ENCODE measurements at regions not wholly inside any gene's neighbourhood (a gene's known extent, or its start where the extent isn't known, plus 50 kb on each side); places are given as distances from the start of the nearest gene placed in this dataset.
A peak's percentile ranks its signal among the peaks of the same experiment; 100 is the strongest.

GRCh38 chr20:12252793-12253192, 335.1 kb downstream of the BTBD3 start:
- Histone ChIP-seq H4K5ac (ENCODE audit: insufficient read length, low read depth, low read length) (no peak overlapping the region), H3K27me3 (replicated peaks in 1 of 4; ENCODE audit: control insufficient read depth in 3 of 4, extremely low read depth in 1 of 4, insufficient read depth in 3 of 4, low read length in 3 of 4) (no peaks in the 10 kb centered on the region), H2AFZ (ENCODE audit: low read length) (no peak overlapping the region), H3K56ac (replicated peaks; ENCODE audit: insufficient read length, low read depth, low read length) (no peak overlapping the region), H4K20me1 (replicated peaks in 1 of 2; ENCODE audit: control insufficient read depth in 1 of 2, insufficient read depth in 2 of 2, low read length in 2 of 2) (no peaks in the 10 kb centered on the region), H3K18ac (ENCODE audit: extremely low read depth, low read length) (no peak overlapping the region), H3K14ac (ENCODE audit: insufficient read length) (no peak overlapping the region), H3K9ac (replicated peaks in 1 of 4; ENCODE audit: extremely low read depth in 1 of 4, low read depth in 3 of 4, low read length in 3 of 4) (no peak overlapping the region), H2BK120ac (replicated peaks; ENCODE audit: low read depth, low read length) (no peak overlapping the region), H3K79me2 (ENCODE audit: control insufficient read depth in 1 of 2, insufficient read depth in 2 of 2, low read length in 2 of 2) (no peaks in the 10 kb centered on the region), H4K91ac (replicated peaks; ENCODE audit: insufficient read length, low read length) (no peak overlapping the region), H3K23ac (ENCODE audit: insufficient read length) (no peak overlapping the region), H3K36me3 (ENCODE audit: control insufficient read depth in 2 of 4, insufficient read depth in 4 of 4, low read length in 3 of 4) (no peaks in the 10 kb centered on the region), H3K79me1 (ENCODE audit: low read depth, low read length) (no peaks in the 10 kb centered on the region), H2BK15ac (ENCODE audit: low read length) (no peak overlapping the region), H4K8ac (ENCODE audit: extremely low read depth, insufficient read depth, low read length) (no peak overlapping the region), H3K9me3 (ENCODE audit: insufficient read depth in 2 of 2, low read depth in 1 of 2, low read length in 1 of 2) (no peaks in the 10 kb centered on the region), H3K4me2 (ENCODE audit: insufficient read depth in 1 of 2, low read depth in 2 of 2, low read length in 2 of 2) (peak overlapping the region; percentile 27 to 39; a peak in 1 of 4 replicates), H2BK12ac (ENCODE audit: low read depth, low read length) (no peak overlapping the region), H2AK5ac (ENCODE audit: low read depth, low read length) (no peak overlapping the region), H3K4ac (replicated peaks; ENCODE audit: insufficient read length, low read depth, low read length) (no peak overlapping the region), H3K4me1 (replicated peaks in 1 of 4; ENCODE audit: control insufficient read depth in 3 of 4, insufficient read depth in 4 of 4, low read length in 3 of 4) (peaks cover 0 to 8% (median 5%) of the 10 kb centered on the region in 4 experiments; a peak in 3 of 7 replicates), H2BK20ac (ENCODE audit: low read length) (no peak overlapping the region), H3K27ac (ENCODE audit: low read depth, low read length) (no peak overlapping the region), H3K23me2 (ENCODE audit: low read depth, low read length) (no peaks in the 10 kb centered on the region), H2BK5ac (ENCODE audit: low read depth, low read length) (no peak overlapping the region), H3K4me3 (ENCODE audit: extremely low read depth in 1 of 4, insufficient read depth in 2 of 4, low read depth in 3 of 4, low read length in 4 of 4) (no peak overlapping the region)
- POLR2A ChIA-PET (ENCODE audit: partially characterized antibody) = no interaction called here
- CTCF ChIA-PET (ENCODE audit: partially characterized antibody) = interaction anchor here (0.6 kb wide), 1 partner anchor 548 kb away, joined by 3 read pairs; no protein-coding TSS in a partner anchor
- FAIRE-seq = peak; percentile 96
- 19% methylated on average over 7 of the region's 7 CpGs; no CpG with 5 or more reads in 1 of the 2 experiments for WGBS, 2 experiments (ENCODE audit: extremely low coverage in 1 of 2, insufficient coverage in 1 of 2, insufficient read length in 1 of 2, insufficient replicate concordance in 2 of 2, low coverage in 1 of 2, low lambda C conversion rate in 2 of 2, missing lambda C conversion rate in 1 of 2)
- TF ChIP-seq, protein P1, sequence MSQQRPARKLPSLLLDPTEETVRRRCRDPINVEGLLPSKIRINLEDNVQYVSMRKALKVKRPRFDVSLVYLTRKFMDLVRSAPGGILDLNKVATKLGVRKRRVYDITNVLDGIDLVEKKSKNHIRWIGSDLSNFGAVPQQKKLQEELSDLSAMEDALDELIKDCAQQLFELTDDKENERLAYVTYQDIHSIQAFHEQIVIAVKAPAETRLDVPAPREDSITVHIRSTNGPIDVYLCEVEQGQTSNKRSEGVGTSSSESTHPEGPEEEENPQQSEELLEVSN (IDR thresholded peaks at IDR 0.05) = peak; percentile 52; the same call in 1 of the 2 replicates
- TF ChIP-seq TEAD4 (IDR thresholded peaks at IDR 0.05; ENCODE audit: low read depth, low read length) (peak; percentile 41; the same call in 1 of the 2 replicates), MAX (IDR thresholded peaks at IDR 0.05) (peak; percentile 68)
- TF ChIP-seq, protein P2, sequence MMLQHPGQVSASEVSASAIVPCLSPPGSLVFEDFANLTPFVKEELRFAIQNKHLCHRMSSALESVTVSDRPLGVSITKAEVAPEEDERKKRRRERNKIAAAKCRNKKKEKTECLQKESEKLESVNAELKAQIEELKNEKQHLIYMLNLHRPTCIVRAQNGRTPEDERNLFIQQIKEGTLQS (IDR thresholded peaks at IDR 0.05; ENCODE audit: insufficient read depth, low read depth, low read length) = no peak
- DNase-seq (ENCODE audit: low read depth in 1 of 2, low spot score in 2 of 2) = peak in 1 of 2 experiments; percentile 45

All from H1 (cell line).